Endothelial cell of hepatic sinusoid (primary cell): ENCODE measurements at regions not wholly inside any gene's neighbourhood (a gene's known extent, or its start where the extent isn't known, plus 50 kb on each side); places are given as distances from the start of the nearest gene placed in this dataset.
"Not testable (repeated sequence)": the region's sequence is repeated elsewhere in the genome, so short reads cannot be mapped to it uniquely, and the experiment has no call there.

Source experiments
- in situ Hi-C: cut with HindIII; loops from 2 replicates; pipeline ENCODE4 v1.10.0; 2017; ENCODE audit warnings: low sequenced_read_pairs

GRCh38 chr3:148531836-148532235, 165.9 kb upstream of the AGTR1 start:
- in situ Hi-C loops = no loop called here

- in situ Hi-C loops = no loop called here
Measured at GRCh38 chr3:148532326-148532725, 165.4 kb upstream of the AGTR1 start.

GRCh38 chr3:148532774-148533173, 164.9 kb upstream of the AGTR1 start:
- in situ Hi-C loops = no loop called here

GRCh38 chr3:148534089-148534988, 163.4 kb upstream of the AGTR1 start:
- in situ Hi-C loops = no loop called here

GRCh38 chr3:148535001-148535400, 162.7 kb upstream of the AGTR1 start:
- in situ Hi-C loops = loop anchor here (5.0 kb wide), 1 partner anchor 93 kb away; no protein-coding TSS in a partner anchor

GRCh38 chr3:148540266-148540665, 157.4 kb upstream of the AGTR1 start:
- in situ Hi-C loops = no loop called here

GRCh38 chr3:148540851-148541250, 156.9 kb upstream of the AGTR1 start:
- in situ Hi-C loops = no loop called here

- in situ Hi-C loops = no loop called here
Measured at GRCh38 chr3:148546959-148547358, 150.7 kb upstream of the AGTR1 start.

- in situ Hi-C loops = no loop called here
Measured at GRCh38 chr3:148551767-148552260, 145.9 kb upstream of the AGTR1 start.

- in situ Hi-C loops = no loop called here
Measured at GRCh38 chr3:148554367-148554766, 143.3 kb upstream of the AGTR1 start.

GRCh38 chr3:148556664-148557063, 141.0 kb upstream of the AGTR1 start:
- in situ Hi-C loops = no loop called here

GRCh38 chr3:148577579-148577978, 120.1 kb upstream of the AGTR1 start:
- in situ Hi-C loops = not testable (repeated sequence)

- in situ Hi-C loops = no loop called here
Measured at GRCh38 chr3:148582126-148582525, 115.6 kb upstream of the AGTR1 start.

- in situ Hi-C loops = no loop called here
Measured at GRCh38 chr3:148583793-148584192, 113.9 kb upstream of the AGTR1 start.

- in situ Hi-C loops = no loop called here
Measured at GRCh38 chr3:148584438-148584837, 113.3 kb upstream of the AGTR1 start.

GRCh38 chr3:148585671-148586379, 111.9 kb upstream of the AGTR1 start:
- in situ Hi-C loops = no loop called here

- in situ Hi-C loops = no loop called here
Measured at GRCh38 chr3:148588291-148588690, 109.4 kb upstream of the AGTR1 start.

GRCh38 chr3:148591525-148591924, 106.2 kb upstream of the AGTR1 start:
- in situ Hi-C loops = no loop called here

GRCh38 chr3:148598619-148599018, 99.1 kb upstream of the AGTR1 start:
- in situ Hi-C loops = no loop called here

- in situ Hi-C loops = no loop called here
Measured at GRCh38 chr3:148599481-148599880, 98.2 kb upstream of the AGTR1 start.

- in situ Hi-C loops = no loop called here
Measured at GRCh38 chr3:148600440-148600839, 97.3 kb upstream of the AGTR1 start.
